Psoas muscle (tissue), 7 donors: ENCODE measurements at regions not wholly inside any gene's neighbourhood (a gene's known extent, or its start where the extent isn't known, plus 50 kb on each side); places are given as distances from the start of the nearest gene placed in this dataset.

Experiments
- ATAC-seq, 4 donors: fragments of 200-7000 bp; cut with Tn5 transposase; one replicate each; pipeline ENCODE4 v1.9.1; 2020; ENCODE audit warnings: moderate library complexity in 3 of 4, mild to moderate bottlenecking in 2 of 4
- DNase-seq, 2 donors: peaks; one replicate each; pipeline ENCODE4 v3.0.0-alpha.2; 2020
- H3K27ac ChIP-seq: fragments of 200-600 bp; one replicate; pipeline ENCODE4 v1.8.0; 2022
- H3K27me3 ChIP-seq, 3 donors: fragments of 200-600 bp in 1 of 3; one replicate each; pipeline versions ENCODE4 v1.6.1 to v1.8.0; 2013 to 2022; ENCODE audit warnings: low read length in 2 of 3, mild to moderate bottlenecking in 2 of 3, moderate library complexity in 1 of 3; ENCODE audit not compliant: insufficient read depth in 3 of 3
- H3K36me3 ChIP-seq, 2 donors: fragments of 200-600 bp in 1 of 2; one replicate each; pipeline versions ENCODE4 v1.6.1 to v1.8.0; 2013 to 2022; ENCODE audit warnings: low read depth in 1 of 2, mild to moderate bottlenecking in 1 of 2, moderate library complexity in 1 of 2; ENCODE audit not compliant: insufficient read depth in 1 of 2
- H3K4me1 ChIP-seq: fragments of 200-600 bp; one replicate; pipeline ENCODE4 v1.8.0; 2022
- H3K4me3 ChIP-seq: fragments of 200-600 bp; one replicate; pipeline ENCODE4 v1.8.0; 2022; ENCODE audit warnings: mild to moderate bottlenecking
- H3K9me3 ChIP-seq: fragments of 200-600 bp; one replicate; pipeline ENCODE4 v1.8.0; 2022
- WGBS, 3 donors: extraction: QIAGEN DNeasy Blood & Tissue Kit; methylation state at CpG; one replicate each; pipeline versions ENCODE4 v1.1.6 to v1.1.7; 2013; 5-methylcytosine and 5-hydroxymethylcytosine counted together
- intact Hi-C, 2 donors: fragments of 100-400 bp; cut with DNase I; formaldehyde crosslinking; loops; one replicate each; pipeline versions ENCODE4 v1.11.0 to v1.14.2; 2022
- TF ChIP-seq, protein P1 (sequence below): fragments of 200-600 bp; IDR thresholded peaks from one replicate; pipeline ENCODE4 v1.8.0; 2022; ENCODE audit warnings: antibody characterized with exemption
- donor health status: healthy with polysubstance abuse.
- donor health status: DM: no; HTN: no; CAD: no; lungs with moderate emphysema.
- donor health status: Bipolar disorder and iron deficiency.
- donor health status: healthy.
- donor health status: DM: yes; HTN: yes; CAD: no.
- donor health status: DM: no; HTN: no; CAD: no.
- donor health status: DM: yes; HTN: yes; CAD: no.

GRCh38 chr5:72744136-72744535 lies 72.3 kb upstream of the TNPO1 start:
- DNase-seq = no peak
- Histone ChIP-seq H3K36me3 (no peaks in the 10 kb centered on the region), H3K9me3 (no peaks in the 10 kb centered on the region), H3K4me1 (no peaks in the 10 kb centered on the region), H3K4me3 (no peak overlapping the region), H3K27me3 (no peaks in the 10 kb centered on the region), H3K27ac (no peak overlapping the region)
- intact Hi-C loops = no loop called here
- ATAC-seq = no peak
- WGBS, 3 donors = 82 to 86% (median 84%) methylated on average over 4 of the region's 4 CpGs
- TF ChIP-seq, protein P1, sequence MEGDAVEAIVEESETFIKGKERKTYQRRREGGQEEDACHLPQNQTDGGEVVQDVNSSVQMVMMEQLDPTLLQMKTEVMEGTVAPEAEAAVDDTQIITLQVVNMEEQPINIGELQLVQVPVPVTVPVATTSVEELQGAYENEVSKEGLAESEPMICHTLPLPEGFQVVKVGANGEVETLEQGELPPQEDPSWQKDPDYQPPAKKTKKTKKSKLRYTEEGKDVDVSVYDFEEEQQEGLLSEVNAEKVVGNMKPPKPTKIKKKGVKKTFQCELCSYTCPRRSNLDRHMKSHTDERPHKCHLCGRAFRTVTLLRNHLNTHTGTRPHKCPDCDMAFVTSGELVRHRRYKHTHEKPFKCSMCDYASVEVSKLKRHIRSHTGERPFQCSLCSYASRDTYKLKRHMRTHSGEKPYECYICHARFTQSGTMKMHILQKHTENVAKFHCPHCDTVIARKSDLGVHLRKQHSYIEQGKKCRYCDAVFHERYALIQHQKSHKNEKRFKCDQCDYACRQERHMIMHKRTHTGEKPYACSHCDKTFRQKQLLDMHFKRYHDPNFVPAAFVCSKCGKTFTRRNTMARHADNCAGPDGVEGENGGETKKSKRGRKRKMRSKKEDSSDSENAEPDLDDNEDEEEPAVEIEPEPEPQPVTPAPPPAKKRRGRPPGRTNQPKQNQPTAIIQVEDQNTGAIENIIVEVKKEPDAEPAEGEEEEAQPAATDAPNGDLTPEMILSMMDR = no peak

DNA sequence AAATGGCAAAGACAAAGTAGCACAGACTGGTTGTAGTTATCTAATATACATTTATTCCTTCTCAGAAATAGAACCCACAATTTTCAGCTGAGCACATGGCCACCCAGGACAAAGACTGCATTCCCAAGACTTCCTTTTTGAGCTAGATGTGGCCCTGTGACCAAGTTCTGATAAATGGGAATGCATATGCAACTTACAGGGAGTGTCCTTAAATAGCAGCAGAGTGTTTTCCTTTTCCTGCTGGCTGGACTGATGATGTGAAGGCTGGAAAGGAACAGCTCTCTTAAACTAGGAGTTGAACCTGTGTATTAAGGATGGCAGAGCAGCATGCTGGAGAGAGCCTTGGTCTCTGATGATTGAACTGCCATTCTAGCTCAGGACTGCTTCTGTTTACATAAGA lies 74.7 kb upstream of the TNPO1 start:
- H3K27me3 ChIP-seq = no peaks in the 10 kb centered on the region
- intact Hi-C loops = no loop called here
- H3K9me3 ChIP-seq = no peaks in the 10 kb centered on the region
- TF ChIP-seq, protein P1 = no peak
- no peaks in the 10 kb centered on the region for H3K4me1 ChIP-seq
- no peaks in the 10 kb centered on the region for H3K36me3 ChIP-seq
- no peak overlapping the region for H3K4me3 ChIP-seq
- ATAC-seq (no peak), DNase-seq (no peak)
- H3K27ac ChIP-seq = no peak overlapping the region

GRCh38 chr5:72733810-72734209 lies 82.7 kb upstream of the TNPO1 start:
- H3K4me3 ChIP-seq = no peak overlapping the region
- TF ChIP-seq, protein P1 = no peak
- ATAC-seq (no peak), DNase-seq (no peak)
- no peak overlapping the region for H3K27ac ChIP-seq
- peaks cover 5% of the 10 kb centered on the region for H3K9me3 ChIP-seq
- no peaks in the 10 kb centered on the region for H3K36me3 ChIP-seq
- no peaks in the 10 kb centered on the region for H3K27me3 ChIP-seq
- intact Hi-C loops = no loop called here
- WGBS, 3 donors = 86 to 94% (median 90%) methylated on average over 4 of the region's 4 CpGs
- H3K4me1 ChIP-seq = no peaks in the 10 kb centered on the region

DNA sequence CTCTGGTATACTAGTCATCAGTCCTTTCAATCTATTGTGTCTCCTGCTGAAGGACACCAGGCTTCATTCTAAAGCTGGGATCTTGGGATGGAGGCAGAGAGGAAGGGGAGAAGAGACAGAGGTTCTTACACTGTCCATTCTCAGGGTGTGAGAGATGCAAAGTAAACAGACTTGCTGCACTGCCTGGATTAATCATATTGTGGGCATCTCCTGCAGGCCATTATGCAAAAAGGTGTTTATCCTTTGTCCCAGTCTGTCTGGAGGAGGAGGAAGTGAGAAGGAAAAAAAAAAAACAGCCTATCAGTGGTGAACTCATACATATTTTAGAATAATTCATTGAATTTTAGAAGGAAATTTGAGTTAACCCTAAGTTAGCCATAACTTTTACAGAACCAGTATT lies 92.9 kb upstream of the TNPO1 start:
- no peak for DNase-seq
- no peak overlapping the region for H3K4me3 ChIP-seq
- TF ChIP-seq, protein P1 = no peak
- no peaks in the 10 kb centered on the region for H3K27me3 ChIP-seq
- H3K9me3 ChIP-seq = no peaks in the 10 kb centered on the region
- H3K4me1 ChIP-seq = no peaks in the 10 kb centered on the region
- no peaks in the 10 kb centered on the region for H3K36me3 ChIP-seq
- H3K27ac ChIP-seq = no peak overlapping the region
- ATAC-seq = no peak
- intact Hi-C loops = no loop called here

- TF ChIP-seq, protein P1 = no peak
- 88 to 93% (median 93%) methylated on average over 5 of the region's 5 CpGs for WGBS, 3 donors
- no peaks in the 10 kb centered on the region for H3K9me3 ChIP-seq
- no peak for DNase-seq
- intact Hi-C loops = no loop called here
- H3K27me3 ChIP-seq = no peaks in the 10 kb centered on the region
- ATAC-seq = no peak
- H3K4me1 ChIP-seq = no peaks in the 10 kb centered on the region
- no peaks in the 10 kb centered on the region for H3K36me3 ChIP-seq
- H3K27ac ChIP-seq = no peak overlapping the region
- H3K4me3 ChIP-seq = no peak overlapping the region
Observed at GRCh38 chr5:72722792-72723452, 93.5 kb upstream of the TNPO1 start.
